ENCODE measurements at regions not wholly inside any gene's neighbourhood (a gene's known extent, or its start where the extent isn't known, plus 50 kb on each side); places are given as distances from the start of the nearest gene placed in this dataset.

DNA sequence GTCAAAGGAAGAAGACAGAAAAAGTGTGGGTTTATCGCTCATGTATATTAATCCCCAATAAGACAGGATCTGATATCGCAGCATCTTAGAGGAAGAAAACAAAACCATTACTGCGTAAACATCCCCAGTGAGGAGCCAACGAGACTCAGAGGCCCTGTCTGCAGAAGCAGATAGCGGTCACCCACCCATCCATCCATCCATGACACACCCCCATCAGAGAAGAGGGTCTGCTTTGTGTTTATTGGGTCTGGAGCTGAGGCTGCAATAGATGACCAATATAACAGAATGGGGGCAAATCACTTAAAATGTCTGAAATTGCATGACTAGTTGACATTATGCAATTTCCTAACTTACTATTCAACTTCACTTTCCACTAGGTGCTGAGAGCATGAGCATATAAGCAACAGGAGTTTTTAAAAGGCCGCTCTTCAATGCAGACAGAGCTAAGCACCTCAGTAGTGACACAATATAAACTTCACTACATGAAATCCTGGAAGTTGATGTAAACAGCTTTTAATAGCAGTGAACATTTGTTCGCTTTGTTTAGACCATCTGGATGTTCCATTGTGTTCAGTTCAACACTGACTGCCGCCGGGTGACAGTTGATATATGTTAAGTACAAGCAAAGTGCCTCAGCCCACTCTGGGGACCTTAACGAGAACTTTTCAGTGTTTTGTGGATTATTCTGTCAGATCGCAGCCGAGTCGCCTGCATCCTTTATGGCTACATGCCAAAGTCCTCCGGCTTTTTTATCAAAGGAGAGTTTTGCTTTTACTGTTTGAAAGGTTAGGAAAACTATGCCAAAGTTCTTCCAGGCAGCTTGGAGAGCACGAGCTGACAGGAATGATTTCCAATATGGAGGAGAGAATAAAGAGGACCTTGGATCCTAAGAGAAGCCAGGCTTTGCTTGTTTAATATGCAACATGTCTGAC, 167.5 kb downstream of the ZNF281 start:
- TF ChIP-seq, protein P1, sequence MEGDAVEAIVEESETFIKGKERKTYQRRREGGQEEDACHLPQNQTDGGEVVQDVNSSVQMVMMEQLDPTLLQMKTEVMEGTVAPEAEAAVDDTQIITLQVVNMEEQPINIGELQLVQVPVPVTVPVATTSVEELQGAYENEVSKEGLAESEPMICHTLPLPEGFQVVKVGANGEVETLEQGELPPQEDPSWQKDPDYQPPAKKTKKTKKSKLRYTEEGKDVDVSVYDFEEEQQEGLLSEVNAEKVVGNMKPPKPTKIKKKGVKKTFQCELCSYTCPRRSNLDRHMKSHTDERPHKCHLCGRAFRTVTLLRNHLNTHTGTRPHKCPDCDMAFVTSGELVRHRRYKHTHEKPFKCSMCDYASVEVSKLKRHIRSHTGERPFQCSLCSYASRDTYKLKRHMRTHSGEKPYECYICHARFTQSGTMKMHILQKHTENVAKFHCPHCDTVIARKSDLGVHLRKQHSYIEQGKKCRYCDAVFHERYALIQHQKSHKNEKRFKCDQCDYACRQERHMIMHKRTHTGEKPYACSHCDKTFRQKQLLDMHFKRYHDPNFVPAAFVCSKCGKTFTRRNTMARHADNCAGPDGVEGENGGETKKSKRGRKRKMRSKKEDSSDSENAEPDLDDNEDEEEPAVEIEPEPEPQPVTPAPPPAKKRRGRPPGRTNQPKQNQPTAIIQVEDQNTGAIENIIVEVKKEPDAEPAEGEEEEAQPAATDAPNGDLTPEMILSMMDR (IDR thresholded peaks at IDR 0.05 in 8 of 11, conservative IDR thresholded peaks at IDR 0.05 in 3 of 11), result no peak
- no peak for TF ChIP-seq POLR2AphosphoS5 (IDR thresholded peaks at IDR 0.05)
